ENCODE measurements at regions not wholly inside any gene's neighbourhood (a gene's known extent, or its start where the extent isn't known, plus 50 kb on each side); places are given as distances from the start of the nearest gene placed in this dataset.

GRCh38 chr15:69731581-69731980, 279.0 kb downstream of the RPLP1 start:
- no peak overlapping the region for H3K4me3 ChIP-seq (ENCODE audit: low read length)
- no peaks in the 10 kb centered on the region for H3K9me2 ChIP-seq (replicated peaks; ENCODE audit: control insufficient read depth, low read length)
- no peak overlapping the region for H3K27ac ChIP-seq (ENCODE audit: low read depth, low read length)
- H3K9me3 ChIP-seq (ENCODE audit: control insufficient read depth, insufficient read depth, low read length) = no peaks in the 10 kb centered on the region
- no peaks in the 10 kb centered on the region for H3K4me1 ChIP-seq (ENCODE audit: control insufficient read depth, low read length)
- H3F3A ChIP-seq (ENCODE audit: control insufficient read depth, insufficient read depth) = no peaks in the 10 kb centered on the region
- H3K27me3 ChIP-seq (ENCODE audit: control insufficient read depth, low read length) = peaks cover 35% of the 10 kb centered on the region
- H3K36me3 ChIP-seq (ENCODE audit: control insufficient read depth, low read length) = no peaks in the 10 kb centered on the region
- H4K20me1 ChIP-seq (ENCODE audit: control insufficient read depth, insufficient read depth, low read depth, low read length) = no peaks in the 10 kb centered on the region
- no peak overlapping the region for H3K4me2 ChIP-seq (ENCODE audit: low read length)
- H3K79me2 ChIP-seq (ENCODE audit: control insufficient read depth, low read length) = no peaks in the 10 kb centered on the region
- TF ChIP-seq EZH2phosphoT487 (IDR thresholded peaks at IDR 0.05; ENCODE audit: borderline replicate concordance, low read length) (no peak), CTCF (IDR thresholded peaks at IDR 0.05; ENCODE audit: low read depth, low read length, poor library complexity, severe bottlenecking) (no peak)

- no peak overlapping the region for H3K4me2 ChIP-seq (ENCODE audit: low read length)
- TF ChIP-seq CTCF (IDR thresholded peaks at IDR 0.05; ENCODE audit: low read depth, low read length, poor library complexity, severe bottlenecking) = no peak
- no peak for TF ChIP-seq EZH2phosphoT487 (IDR thresholded peaks at IDR 0.05; ENCODE audit: borderline replicate concordance, low read length)
- no peaks in the 10 kb centered on the region for H3K9me3 ChIP-seq (ENCODE audit: control insufficient read depth, insufficient read depth, low read length)
- no peaks in the 10 kb centered on the region for H3K4me1 ChIP-seq (ENCODE audit: control insufficient read depth, low read length)
- H3F3A ChIP-seq (ENCODE audit: control insufficient read depth, insufficient read depth) = no peaks in the 10 kb centered on the region
- no peaks in the 10 kb centered on the region for H3K9me2 ChIP-seq (replicated peaks; ENCODE audit: control insufficient read depth, low read length)
- no peaks in the 10 kb centered on the region for H3K79me2 ChIP-seq (ENCODE audit: control insufficient read depth, low read length)
- peaks cover 40% of the 10 kb centered on the region for H3K27me3 ChIP-seq (ENCODE audit: control insufficient read depth, low read length)
- no peak overlapping the region for H3K4me3 ChIP-seq (ENCODE audit: low read length)
- no peaks in the 10 kb centered on the region for H4K20me1 ChIP-seq (ENCODE audit: control insufficient read depth, insufficient read depth, low read depth, low read length)
- no peaks in the 10 kb centered on the region for H3K36me3 ChIP-seq (ENCODE audit: control insufficient read depth, low read length)
- no peak overlapping the region for H3K27ac ChIP-seq (ENCODE audit: low read depth, low read length)
Measured at GRCh38 chr15:69732133-69732532, 279.5 kb downstream of the RPLP1 start.

- no peak overlapping the region for H3K4me3 ChIP-seq (ENCODE audit: low read length)
- H3K79me2 ChIP-seq (ENCODE audit: control insufficient read depth, low read length) = no peaks in the 10 kb centered on the region
- H3K9me2 ChIP-seq (replicated peaks; ENCODE audit: control insufficient read depth, low read length) = no peaks in the 10 kb centered on the region
- no peak overlapping the region for H3K4me2 ChIP-seq (ENCODE audit: low read length)
- H3K9me3 ChIP-seq (ENCODE audit: control insufficient read depth, insufficient read depth, low read length) = no peaks in the 10 kb centered on the region
- H3K27me3 ChIP-seq (ENCODE audit: control insufficient read depth, low read length) = peaks cover 43% of the 10 kb centered on the region
- no peaks in the 10 kb centered on the region for H3K36me3 ChIP-seq (ENCODE audit: control insufficient read depth, low read length)
- TF ChIP-seq CTCF (IDR thresholded peaks at IDR 0.05; ENCODE audit: low read depth, low read length, poor library complexity, severe bottlenecking) (no peak), EZH2phosphoT487 (IDR thresholded peaks at IDR 0.05; ENCODE audit: borderline replicate concordance, low read length) (no peak)
- H4K20me1 ChIP-seq (ENCODE audit: control insufficient read depth, insufficient read depth, low read depth, low read length) = no peaks in the 10 kb centered on the region
- H3K4me1 ChIP-seq (ENCODE audit: control insufficient read depth, low read length) = no peaks in the 10 kb centered on the region
- H3F3A ChIP-seq (ENCODE audit: control insufficient read depth, insufficient read depth) = no peaks in the 10 kb centered on the region
- H3K27ac ChIP-seq (ENCODE audit: low read depth, low read length) = no peak overlapping the region
Measured at GRCh38 chr15:69734699-69735098, 282.1 kb downstream of the RPLP1 start.

GRCh38 chr15:69735121-69735520, 282.5 kb downstream of the RPLP1 start:
- H4K20me1 ChIP-seq (ENCODE audit: control insufficient read depth, insufficient read depth, low read depth, low read length) = no peaks in the 10 kb centered on the region
- no peak for TF ChIP-seq EZH2phosphoT487 (IDR thresholded peaks at IDR 0.05; ENCODE audit: borderline replicate concordance, low read length)
- TF ChIP-seq CTCF (IDR thresholded peaks at IDR 0.05; ENCODE audit: low read depth, low read length, poor library complexity, severe bottlenecking) = no peak
- peaks cover 43% of the 10 kb centered on the region for H3K27me3 ChIP-seq (ENCODE audit: control insufficient read depth, low read length)
- H3K4me3 ChIP-seq (ENCODE audit: low read length) = no peak overlapping the region
- no peaks in the 10 kb centered on the region for H3K9me2 ChIP-seq (replicated peaks; ENCODE audit: control insufficient read depth, low read length)
- no peak overlapping the region for H3K4me2 ChIP-seq (ENCODE audit: low read length)
- no peaks in the 10 kb centered on the region for H3K36me3 ChIP-seq (ENCODE audit: control insufficient read depth, low read length)
- no peaks in the 10 kb centered on the region for H3K79me2 ChIP-seq (ENCODE audit: control insufficient read depth, low read length)
- no peaks in the 10 kb centered on the region for H3K9me3 ChIP-seq (ENCODE audit: control insufficient read depth, insufficient read depth, low read length)
- H3K27ac ChIP-seq (ENCODE audit: low read depth, low read length) = no peak overlapping the region
- H3K4me1 ChIP-seq (ENCODE audit: control insufficient read depth, low read length) = no peaks in the 10 kb centered on the region
- H3F3A ChIP-seq (ENCODE audit: control insufficient read depth, insufficient read depth) = no peaks in the 10 kb centered on the region

Data from DOHH2 (cell line).